Neuronal stem cell (in vitro differentiated cells): ENCODE measurements at regions not wholly inside any gene's neighbourhood (a gene's known extent, or its start where the extent isn't known, plus 50 kb on each side); places are given as distances from the start of the nearest gene placed in this dataset.

ENCODE experiments used
- DNase-seq: peaks from one replicate; pipeline ENCODE4 v3.0.0-alpha.2; 2013; ENCODE audit warnings: low spot score
- H2AFZ ChIP-seq: one replicate; pipeline ENCODE4 v1.6.1; 2013; ENCODE audit warnings: mild to moderate bottlenecking, low read length, inconsistent platforms
- H2AK5ac ChIP-seq: 2 replicates; pipeline ENCODE4 v1.6.1; 2013; ENCODE audit warnings: low read depth, mild to moderate bottlenecking, inconsistent platforms, low read length, moderate library complexity, mixed read lengths
- H2BK120ac ChIP-seq: 2 replicates; pipeline ENCODE4 v1.6.1; 2013; ENCODE audit warnings: low read depth, mild to moderate bottlenecking, inconsistent platforms, low read length, moderate library complexity, mixed read lengths
- H2BK12ac ChIP-seq: one replicate; pipeline ENCODE4 v1.6.1; 2013; ENCODE audit warnings: low read length, inconsistent platforms
- H2BK15ac ChIP-seq: 2 replicates; pipeline ENCODE4 v1.6.1; 2013; ENCODE audit warnings: mild to moderate bottlenecking, low read length, inconsistent platforms, mixed read lengths
- H2BK5ac ChIP-seq: one replicate; pipeline ENCODE4 v1.6.1; 2013; ENCODE audit warnings: inconsistent platforms, mild to moderate bottlenecking, low read length, moderate library complexity
- H3K14ac ChIP-seq: one replicate; pipeline ENCODE4 v1.6.1; 2013; ENCODE audit warnings: low read length, inconsistent platforms
- H3K18ac ChIP-seq: 2 replicates; pipeline ENCODE4 v1.6.1; 2013; ENCODE audit warnings: low read length, inconsistent platforms
- H3K23ac ChIP-seq: 2 replicates; pipeline ENCODE4 v1.6.1; 2013; ENCODE audit warnings: low read depth, mild to moderate bottlenecking, mixed read lengths, low read length, inconsistent platforms; ENCODE audit not compliant: poor library complexity
- H3K27ac ChIP-seq: replicated peaks from 3 replicates; pipeline ENCODE4 v1.5.1; 2013; ENCODE audit warnings: low read length, inconsistent platforms
- H3K27me3 ChIP-seq, 3 experiments: 2 replicates each; pipeline ENCODE4 v1.6.1; 2013; ENCODE audit warnings: low read length in 3 of 3, mild to moderate bottlenecking in 2 of 3, inconsistent platforms in 1 of 3, low read depth in 1 of 3, mixed read lengths in 1 of 3, moderate library complexity in 1 of 3; ENCODE audit not compliant: control insufficient read depth in 3 of 3, insufficient read depth in 3 of 3
- H3K36me3 ChIP-seq, 2 donors: replicated peaks in 1 of 2; 2 replicates each; pipeline ENCODE4 v1.6.1; 2013; ENCODE audit warnings: low read length in 2 of 2; ENCODE audit not compliant: control insufficient read depth in 2 of 2, insufficient read depth in 2 of 2
- H3K4ac ChIP-seq: 2 replicates; pipeline ENCODE4 v1.6.1; 2013; ENCODE audit warnings: inconsistent platforms, mild to moderate bottlenecking, low read length, moderate library complexity
- H3K4me1 ChIP-seq, 2 donors: 1 replicate in 1 of 2; 2 replicates in 1 of 2; pipeline ENCODE4 v1.6.1; 2013; ENCODE audit warnings: low read length in 2 of 2, low read depth in 1 of 2; ENCODE audit not compliant: control insufficient read depth in 2 of 2, insufficient read depth in 1 of 2
- H3K4me2 ChIP-seq: one replicate; pipeline ENCODE4 v1.6.1; 2013; ENCODE audit warnings: mild to moderate bottlenecking, low read length, inconsistent platforms; ENCODE audit not compliant: insufficient read depth, poor library complexity, severe bottlenecking
- H3K4me3 ChIP-seq, 2 donors: 2 replicates each; pipeline ENCODE4 v1.5.1; 2013; ENCODE audit warnings: low read length in 2 of 2, mild to moderate bottlenecking in 2 of 2, inconsistent platforms in 1 of 2, moderate library complexity in 1 of 2
- H3K79me1 ChIP-seq: one replicate; pipeline ENCODE4 v1.6.1; 2013; ENCODE audit warnings: low read depth, mild to moderate bottlenecking, inconsistent platforms, low read length, moderate library complexity
- H3K9ac ChIP-seq: one replicate; pipeline ENCODE4 v1.6.1; 2013; ENCODE audit warnings: mild to moderate bottlenecking, low read depth, low read length, inconsistent platforms; ENCODE audit not compliant: poor library complexity
- H3K9me3 ChIP-seq, 2 donors: replicated peaks in 1 of 2; 2 replicates each; pipeline versions ENCODE3 to v1.6.1; 2013; ENCODE audit warnings: low read length in 2 of 2, mild to moderate bottlenecking in 2 of 2, inconsistent platforms in 1 of 2, low read depth in 1 of 2, mixed read lengths in 1 of 2, moderate library complexity in 1 of 2; ENCODE audit not compliant: control insufficient read depth in 2 of 2, insufficient read depth in 1 of 2
- H4K8ac ChIP-seq: one replicate; pipeline ENCODE4 v1.6.1; 2013; ENCODE audit warnings: low read depth, mild to moderate bottlenecking, inconsistent platforms, low read length, moderate library complexity
- H4K91ac ChIP-seq: one replicate; pipeline ENCODE4 v1.6.1; 2013; ENCODE audit warnings: low read length, low read depth, mild to moderate bottlenecking, inconsistent platforms; ENCODE audit not compliant: poor library complexity
- WGBS, 2 donors: extraction: QIAGEN DNeasy Blood & Tissue Kit; methylation state at CpG; one replicate each; pipeline ENCODE4 v1.1.7; 2013; ENCODE audit warnings: missing lambda C conversion rate in 2 of 2, mixed read lengths in 1 of 2; ENCODE audit not compliant: insufficient read length in 2 of 2, insufficient replicate concordance in 1 of 2; ENCODE audit errors: extremely low coverage in 2 of 2; 5-methylcytosine and 5-hydroxymethylcytosine counted together

DNA sequence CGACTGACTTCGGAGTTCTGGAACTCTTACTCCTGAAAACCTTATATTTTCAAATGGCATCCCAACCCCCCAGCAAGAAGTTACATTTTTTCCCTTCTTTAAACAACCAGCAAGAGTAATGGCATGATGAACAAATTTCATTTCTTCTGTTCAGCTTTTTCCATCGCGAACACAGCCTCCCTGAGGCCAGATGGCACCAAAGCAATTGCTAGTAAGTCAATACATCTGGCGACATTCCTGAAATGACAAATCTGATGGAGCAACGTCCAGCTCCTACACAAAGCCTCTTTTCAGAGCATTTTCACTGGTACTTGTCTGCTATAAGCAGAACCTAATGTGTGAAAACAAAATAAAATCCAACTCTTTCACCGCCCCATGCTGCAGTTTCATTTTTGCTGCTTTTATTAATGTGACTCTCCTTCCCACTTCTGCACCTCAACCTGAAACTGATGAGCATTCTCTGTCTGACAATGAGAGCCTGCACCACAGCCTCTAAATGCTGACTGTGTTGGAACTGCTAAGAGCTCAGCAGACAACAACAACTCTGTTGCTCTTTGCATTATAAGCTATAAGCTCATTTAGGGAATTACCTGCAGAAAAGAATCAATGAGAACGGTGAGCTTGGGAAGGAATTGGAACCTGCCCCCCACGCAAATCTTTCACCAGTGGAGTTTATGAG, 229.8 kb downstream of the FGFR2 start:
- Histone ChIP-seq H2AFZ (no peak overlapping the region), H3K79me1 (no peaks in the 10 kb centered on the region), H3K23ac (no peak overlapping the region), H3K18ac (no peak overlapping the region), H2BK15ac (no peak overlapping the region), H3K4me3 (no peak overlapping the region), H2BK12ac (no peak overlapping the region), H4K8ac (no peak overlapping the region), H2BK120ac (no peak overlapping the region), H3K27me3 (no peaks in the 10 kb centered on the region), H3K4me2 (no peak overlapping the region), H3K4me1 (peaks cover 0 to 2% of the 10 kb centered on the region in 2 donors), H3K27ac (no peak overlapping the region), H3K4ac (no peak overlapping the region), H3K9ac (no peak overlapping the region), H3K14ac (no peak overlapping the region), H2AK5ac (no peak overlapping the region), H2BK5ac (no peak overlapping the region), H3K36me3 (no peaks in the 10 kb centered on the region), H4K91ac (no peak overlapping the region), H3K9me3 (no peaks in the 10 kb centered on the region)
- DNase-seq: no peak
- no CpG with 5 or more reads among the region's 9 CpGs for WGBS, 2 donors

DNA sequence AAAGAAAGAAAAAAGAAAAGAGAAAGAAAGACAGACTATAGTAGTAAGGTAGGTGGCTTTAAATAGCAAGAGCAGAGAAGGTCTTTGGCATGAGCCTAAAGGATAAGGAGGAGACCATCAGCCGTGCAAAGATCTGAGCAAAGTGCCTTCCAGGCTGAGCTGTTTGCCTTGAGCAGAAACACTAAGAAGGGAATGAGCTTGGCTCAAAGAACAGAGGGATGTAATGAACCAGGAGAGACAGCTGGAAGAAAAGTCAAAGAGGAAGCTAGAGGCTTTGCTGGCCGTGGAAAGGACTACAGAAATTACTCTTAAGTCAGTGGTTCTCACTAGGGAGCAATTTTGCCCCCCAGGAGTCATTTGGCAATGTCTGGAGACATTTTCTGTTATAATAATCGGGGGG, 228.6 kb downstream of the FGFR2 start:
- no peak for DNase-seq
- Histone ChIP-seq H3K4me3 (no peak overlapping the region), H3K36me3 (no peaks in the 10 kb centered on the region), H3K79me1 (no peaks in the 10 kb centered on the region), H2BK5ac (no peak overlapping the region), H2BK15ac (no peak overlapping the region), H3K9me3 (no peaks in the 10 kb centered on the region), H3K4me1 (peaks cover 0 to 2% of the 10 kb centered on the region in 2 donors), H4K8ac (no peak overlapping the region), H3K14ac (no peak overlapping the region), H3K4ac (no peak overlapping the region), H2AFZ (no peak overlapping the region), H3K18ac (no peak overlapping the region), H4K91ac (no peak overlapping the region), H3K23ac (no peak overlapping the region), H2BK12ac (no peak overlapping the region), H2AK5ac (no peak overlapping the region), H3K9ac (no peak overlapping the region), H2BK120ac (no peak overlapping the region), H3K4me2 (no peak overlapping the region), H3K27me3 (no peaks in the 10 kb centered on the region), H3K27ac (no peak overlapping the region)
- WGBS, 2 donors: no CpG with 5 or more reads among the region's 3 CpGs

DNA sequence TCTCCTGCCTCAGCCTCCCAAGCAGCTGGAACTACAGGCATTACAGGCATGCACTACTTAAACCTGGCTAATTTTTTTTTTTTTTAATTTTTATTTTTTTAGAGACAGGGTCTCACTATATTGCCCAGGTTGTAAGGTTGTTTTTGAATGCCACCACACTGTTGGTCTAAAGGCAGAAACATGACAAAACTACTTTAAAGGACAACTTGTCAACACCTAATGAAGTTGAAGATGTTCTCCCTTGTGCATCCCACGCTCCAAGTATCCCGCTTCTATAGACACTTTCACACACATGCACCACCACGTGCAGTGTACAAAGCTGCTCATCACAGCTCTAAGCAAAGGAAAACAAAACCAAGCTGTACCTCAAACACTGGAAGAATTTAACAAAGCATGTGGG, 226.4 kb downstream of the FGFR2 start:
- Histone ChIP-seq H3K4me1 (peaks cover 0 to 4% of the 10 kb centered on the region in 2 donors), H3K4me3 (no peak overlapping the region), H3K4ac (no peak overlapping the region), H3K27me3 (no peaks in the 10 kb centered on the region), H2AFZ (no peak overlapping the region), H4K91ac (no peak overlapping the region), H3K27ac (no peak overlapping the region), H3K23ac (no peak overlapping the region), H3K18ac (no peak overlapping the region), H3K79me1 (no peaks in the 10 kb centered on the region), H3K36me3 (no peaks in the 10 kb centered on the region), H3K9ac (no peak overlapping the region), H2AK5ac (no peak overlapping the region), H3K14ac (no peak overlapping the region), H3K9me3 (no peaks in the 10 kb centered on the region), H4K8ac (no peak overlapping the region), H2BK15ac (no peak overlapping the region), H3K4me2 (no peak overlapping the region), H2BK12ac (no peak overlapping the region), H2BK5ac (no peak overlapping the region), H2BK120ac (no peak overlapping the region)
- no peak for DNase-seq
- WGBS, 2 donors: no CpG with 5 or more reads among the region's 3 CpGs

DNA sequence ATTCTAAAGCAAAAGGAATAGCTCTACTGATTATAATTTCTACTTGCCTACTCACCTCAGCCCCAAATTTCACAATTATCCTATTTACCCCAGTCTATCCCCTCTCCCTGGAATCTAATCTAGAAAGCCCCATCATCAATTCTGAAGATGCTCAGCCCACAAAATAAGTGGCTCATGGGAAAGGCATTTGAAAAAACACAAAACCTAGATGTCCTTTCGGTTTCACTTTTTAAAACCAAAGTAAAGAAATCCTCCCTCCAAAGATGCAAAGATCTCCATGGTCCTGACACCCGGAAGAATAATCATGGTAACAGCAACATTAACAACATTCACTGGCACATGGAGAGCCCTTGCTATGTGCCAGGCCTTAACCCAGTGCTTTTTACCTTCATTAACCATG, 224.8 kb downstream of the FGFR2 start:
- Histone ChIP-seq H3K27ac (no peak overlapping the region), H3K14ac (no peak overlapping the region), H4K91ac (no peak overlapping the region), H3K4me2 (no peak overlapping the region), H4K8ac (no peak overlapping the region), H2BK15ac (no peak overlapping the region), H3K4me1 (peaks cover 0 to 3% of the 10 kb centered on the region in 2 donors), H3K79me1 (no peaks in the 10 kb centered on the region), H3K4ac (no peak overlapping the region), H2BK5ac (no peak overlapping the region), H3K36me3 (no peaks in the 10 kb centered on the region), H2BK120ac (no peak overlapping the region), H3K4me3 (no peak overlapping the region), H3K9ac (no peak overlapping the region), H2AFZ (no peak overlapping the region), H2BK12ac (no peak overlapping the region), H3K27me3 (no peaks in the 10 kb centered on the region), H3K9me3 (no peaks in the 10 kb centered on the region), H3K23ac (no peak overlapping the region), H2AK5ac (no peak overlapping the region), H3K18ac (no peak overlapping the region)
- DNase-seq: no peak
- WGBS, 2 donors: no CpG with 5 or more reads among the region's 2 CpGs
